Fibroblast of the aortic adventitia (primary cell): ENCODE measurements at regions not wholly inside any gene's neighbourhood (a gene's known extent, or its start where the extent isn't known, plus 50 kb on each side); places are given as distances from the start of the nearest gene placed in this dataset.

Experiments used
- DNase-seq: peaks from one replicate; pipeline ENCODE4 v3.0.0-alpha.2; 2010; ENCODE audit warnings: low read depth
- H3K4me3 ChIP-seq: 2 replicates; pipeline ENCODE4 v1.5.1; 2011; ENCODE audit warnings: low read depth, mild to moderate bottlenecking, control low read depth, low read length, moderate library complexity
- TF ChIP-seq, protein P1 (sequence below): IDR thresholded peaks from 2 replicates; pipeline ENCODE4 v1.5.1; 2011; ENCODE audit warnings: mild to moderate bottlenecking, low read length, control low read depth, inconsistent platforms; ENCODE audit not compliant: insufficient read depth

DNA sequence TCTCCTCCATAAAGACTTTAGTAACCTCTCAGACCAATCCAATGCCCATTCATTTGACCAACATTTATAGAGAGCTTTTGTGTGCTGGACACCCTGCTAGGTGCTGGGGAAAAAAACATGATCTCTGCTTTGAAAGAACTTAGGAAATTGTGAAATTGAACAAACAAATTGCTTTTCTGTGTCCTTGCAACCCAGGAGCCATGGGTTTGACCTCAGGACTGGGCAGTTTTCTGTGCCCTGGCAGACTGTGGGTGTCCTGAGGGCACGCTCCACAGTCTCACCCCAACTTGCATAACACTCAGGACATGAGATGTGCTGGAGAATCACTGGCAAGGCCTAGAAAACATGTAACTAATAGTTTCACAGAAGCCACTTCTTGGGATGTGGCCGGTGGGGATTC, 429.1 kb upstream of the ZMIZ1 start:
- no peak for DNase-seq
- TF ChIP-seq, protein P1, sequence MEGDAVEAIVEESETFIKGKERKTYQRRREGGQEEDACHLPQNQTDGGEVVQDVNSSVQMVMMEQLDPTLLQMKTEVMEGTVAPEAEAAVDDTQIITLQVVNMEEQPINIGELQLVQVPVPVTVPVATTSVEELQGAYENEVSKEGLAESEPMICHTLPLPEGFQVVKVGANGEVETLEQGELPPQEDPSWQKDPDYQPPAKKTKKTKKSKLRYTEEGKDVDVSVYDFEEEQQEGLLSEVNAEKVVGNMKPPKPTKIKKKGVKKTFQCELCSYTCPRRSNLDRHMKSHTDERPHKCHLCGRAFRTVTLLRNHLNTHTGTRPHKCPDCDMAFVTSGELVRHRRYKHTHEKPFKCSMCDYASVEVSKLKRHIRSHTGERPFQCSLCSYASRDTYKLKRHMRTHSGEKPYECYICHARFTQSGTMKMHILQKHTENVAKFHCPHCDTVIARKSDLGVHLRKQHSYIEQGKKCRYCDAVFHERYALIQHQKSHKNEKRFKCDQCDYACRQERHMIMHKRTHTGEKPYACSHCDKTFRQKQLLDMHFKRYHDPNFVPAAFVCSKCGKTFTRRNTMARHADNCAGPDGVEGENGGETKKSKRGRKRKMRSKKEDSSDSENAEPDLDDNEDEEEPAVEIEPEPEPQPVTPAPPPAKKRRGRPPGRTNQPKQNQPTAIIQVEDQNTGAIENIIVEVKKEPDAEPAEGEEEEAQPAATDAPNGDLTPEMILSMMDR: no peak
- no peak overlapping the region for H3K4me3 ChIP-seq

DNA sequence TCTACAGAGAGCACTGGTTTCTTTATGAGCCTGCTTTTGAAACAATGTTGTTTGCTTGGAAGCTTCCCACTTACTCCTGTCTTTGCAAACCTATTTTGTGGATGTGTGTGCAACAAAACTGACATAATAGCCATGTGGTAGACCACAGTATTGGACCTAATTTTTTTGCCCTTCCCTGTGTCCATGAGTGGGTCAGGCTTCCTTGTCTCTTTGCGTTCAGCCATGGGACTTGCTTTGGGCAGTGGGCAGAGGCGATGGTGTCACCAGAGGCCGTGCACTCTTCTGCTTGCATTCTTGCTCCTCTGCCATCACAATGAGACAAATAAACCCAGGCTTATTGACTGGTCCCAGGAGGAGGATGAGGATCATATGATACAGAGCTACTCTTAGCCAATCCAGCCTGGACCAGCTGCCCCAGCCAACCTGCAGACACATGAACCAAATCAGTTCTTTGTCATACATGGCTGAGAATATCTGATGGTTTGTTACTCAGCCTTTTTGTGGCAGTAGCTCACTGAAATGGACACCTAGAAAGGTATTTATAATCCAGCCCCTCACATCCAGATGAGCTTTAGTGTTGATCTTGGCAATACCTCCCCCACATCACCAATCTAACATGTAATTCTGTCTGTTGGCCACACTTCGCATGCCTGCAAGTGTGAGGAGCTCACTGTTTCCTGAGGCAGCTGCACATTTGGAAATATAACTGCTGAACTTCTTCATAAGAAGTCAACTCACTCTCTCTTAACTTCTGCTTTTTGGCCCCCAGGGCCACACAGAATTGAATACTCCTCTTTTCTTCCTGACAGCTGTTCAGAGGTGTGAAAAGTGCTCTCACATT, 427.8 kb upstream of the ZMIZ1 start:
- peak; percentile 27 for DNase-seq
- TF ChIP-seq, protein P1: peak; percentile 26
- no peak overlapping the region for H3K4me3 ChIP-seq

- DNase-seq: no peak
- TF ChIP-seq, protein P1: no peak
- H3K4me3 ChIP-seq: no peak overlapping the region
Observed at GRCh38 chr10:78641693-78642092, 427.1 kb upstream of the ZMIZ1 start.

DNA sequence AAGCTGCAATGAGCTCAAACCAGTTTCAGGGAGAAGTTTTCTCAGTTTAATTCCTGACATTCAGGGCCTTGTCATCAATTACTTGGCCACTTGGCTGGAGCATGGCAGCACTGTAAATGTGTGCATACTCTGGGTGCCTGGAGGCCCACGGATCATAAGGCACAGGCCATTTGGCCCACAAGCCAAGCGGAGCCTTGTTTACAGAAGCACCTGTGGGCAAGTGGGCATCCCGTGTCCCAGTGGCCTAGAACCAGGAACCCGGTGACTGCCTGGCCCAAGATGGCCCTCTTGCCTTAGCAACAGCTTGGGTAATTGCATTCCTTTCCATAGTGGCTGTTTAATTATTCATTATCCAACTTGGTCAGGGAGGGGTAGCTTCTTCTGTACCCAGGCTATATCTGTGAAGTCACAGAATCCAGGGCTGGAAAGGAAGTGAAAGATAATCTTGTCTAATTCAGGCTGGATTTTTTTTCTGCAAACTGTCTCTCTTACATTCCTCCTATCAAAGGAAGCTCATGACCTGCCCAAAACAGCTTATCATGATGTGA, 426.4 kb upstream of the ZMIZ1 start:
- no peak for DNase-seq
- TF ChIP-seq, protein P1: no peak
- no peak overlapping the region for H3K4me3 ChIP-seq

DNA sequence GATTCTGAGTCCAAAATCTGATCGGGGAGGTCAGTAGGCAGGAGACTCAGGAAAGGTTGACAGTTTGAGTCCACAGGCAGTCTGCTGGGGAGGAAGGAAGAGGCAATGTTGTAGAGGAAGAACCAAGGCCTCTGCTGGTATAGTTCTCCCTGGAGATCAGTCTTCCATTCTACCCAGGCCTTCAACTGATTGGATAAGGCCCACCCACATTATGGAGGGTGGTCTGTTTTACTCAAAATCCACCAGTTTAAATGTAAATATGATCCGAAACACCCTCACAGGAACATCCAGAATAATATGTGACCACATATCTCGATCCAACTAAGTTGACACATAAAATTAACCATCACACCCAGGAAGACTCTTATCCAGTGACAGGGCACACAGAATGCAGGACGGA, 425.3 kb upstream of the ZMIZ1 start:
- no peak overlapping the region for H3K4me3 ChIP-seq
- no peak for DNase-seq
- TF ChIP-seq, protein P1: no peak

GRCh38 chr10:78644550-78644949, 424.2 kb upstream of the ZMIZ1 start:
- no peak overlapping the region for H3K4me3 ChIP-seq
- no peak for DNase-seq
- TF ChIP-seq, protein P1: no peak

GRCh38 chr10:78645169-78645686, 423.5 kb upstream of the ZMIZ1 start:
- TF ChIP-seq, protein P1: no peak
- no peak for DNase-seq
- no peak overlapping the region for H3K4me3 ChIP-seq
